ENCODE measurements at regions not wholly inside any gene's neighbourhood (a gene's known extent, or its start where the extent isn't known, plus 50 kb on each side); places are given as distances from the start of the nearest gene placed in this dataset.

DNA sequence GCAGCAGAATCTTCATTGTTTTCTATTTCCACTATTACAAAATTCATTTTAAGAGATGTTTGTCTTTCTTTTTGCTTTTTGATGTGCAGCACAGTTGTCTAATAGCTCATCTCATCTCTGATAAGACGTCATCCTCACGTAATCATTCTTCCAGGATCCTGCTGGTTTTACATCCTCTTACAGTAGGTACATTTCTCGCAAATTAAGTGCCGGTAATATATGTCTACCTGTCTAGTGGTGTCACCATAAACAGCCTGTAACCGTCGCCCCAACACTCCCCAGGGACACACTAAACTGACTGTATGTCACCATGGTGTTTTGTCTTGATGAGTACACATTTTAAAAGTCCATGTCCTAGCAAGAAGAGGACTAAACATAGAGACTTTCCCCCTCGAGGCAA is 94.5 kb upstream of the VSTM2B start:
- ATAC-seq: no peak

DNA sequence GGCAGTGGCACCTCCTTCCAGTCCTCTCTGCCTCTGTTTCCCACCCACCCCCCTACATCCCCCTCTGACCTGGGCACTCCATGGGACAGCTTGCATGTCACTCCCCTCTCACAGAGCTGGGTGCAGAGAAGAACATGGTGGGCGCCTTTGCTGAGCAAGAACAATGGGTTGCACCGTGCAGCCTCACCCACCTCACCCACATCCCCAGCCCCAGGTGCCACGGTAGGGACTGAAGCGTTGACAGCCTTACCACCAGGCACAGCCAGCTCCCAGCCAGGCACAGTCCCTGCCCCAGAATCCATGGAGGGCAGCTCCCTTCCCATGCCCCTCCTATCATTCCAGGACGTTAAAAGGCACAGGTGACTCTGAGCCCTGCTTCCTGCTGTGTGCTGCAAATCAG is 93.1 kb upstream of the VSTM2B start:
- ATAC-seq (no peak), DNase-seq (no peak)
- intact Hi-C loops (cut with DNase I): no loop called here
- H3K27me3 ChIP-seq (ENCODE audit: low read depth): peaks cover 8% of the 10 kb centered on the region
- no peak overlapping the region for H3K4me3 ChIP-seq
- no peak overlapping the region for H3K27ac ChIP-seq
- TF ChIP-seq, protein P1, sequence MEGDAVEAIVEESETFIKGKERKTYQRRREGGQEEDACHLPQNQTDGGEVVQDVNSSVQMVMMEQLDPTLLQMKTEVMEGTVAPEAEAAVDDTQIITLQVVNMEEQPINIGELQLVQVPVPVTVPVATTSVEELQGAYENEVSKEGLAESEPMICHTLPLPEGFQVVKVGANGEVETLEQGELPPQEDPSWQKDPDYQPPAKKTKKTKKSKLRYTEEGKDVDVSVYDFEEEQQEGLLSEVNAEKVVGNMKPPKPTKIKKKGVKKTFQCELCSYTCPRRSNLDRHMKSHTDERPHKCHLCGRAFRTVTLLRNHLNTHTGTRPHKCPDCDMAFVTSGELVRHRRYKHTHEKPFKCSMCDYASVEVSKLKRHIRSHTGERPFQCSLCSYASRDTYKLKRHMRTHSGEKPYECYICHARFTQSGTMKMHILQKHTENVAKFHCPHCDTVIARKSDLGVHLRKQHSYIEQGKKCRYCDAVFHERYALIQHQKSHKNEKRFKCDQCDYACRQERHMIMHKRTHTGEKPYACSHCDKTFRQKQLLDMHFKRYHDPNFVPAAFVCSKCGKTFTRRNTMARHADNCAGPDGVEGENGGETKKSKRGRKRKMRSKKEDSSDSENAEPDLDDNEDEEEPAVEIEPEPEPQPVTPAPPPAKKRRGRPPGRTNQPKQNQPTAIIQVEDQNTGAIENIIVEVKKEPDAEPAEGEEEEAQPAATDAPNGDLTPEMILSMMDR (IDR thresholded peaks at IDR 0.05): no peak
- H3K36me3 ChIP-seq: no peaks in the 10 kb centered on the region
- no peaks in the 10 kb centered on the region for H3K4me1 ChIP-seq
- no peaks in the 10 kb centered on the region for H3K9me3 ChIP-seq

More for the DNA sequence above, 94.5 kb upstream of the VSTM2B start:
- no peak for DNase-seq
- no peaks in the 10 kb centered on the region for H3K4me1 ChIP-seq
- H3K27me3 ChIP-seq (ENCODE audit: low read depth): peaks cover 8% of the 10 kb centered on the region
- intact Hi-C loops (cut with DNase I): no loop called here
- no peaks in the 10 kb centered on the region for H3K9me3 ChIP-seq
- TF ChIP-seq, protein P1 (IDR thresholded peaks at IDR 0.05): no peak
- no peak overlapping the region for H3K4me3 ChIP-seq
- no peak overlapping the region for H3K27ac ChIP-seq
- H3K36me3 ChIP-seq: no peaks in the 10 kb centered on the region

DNA sequence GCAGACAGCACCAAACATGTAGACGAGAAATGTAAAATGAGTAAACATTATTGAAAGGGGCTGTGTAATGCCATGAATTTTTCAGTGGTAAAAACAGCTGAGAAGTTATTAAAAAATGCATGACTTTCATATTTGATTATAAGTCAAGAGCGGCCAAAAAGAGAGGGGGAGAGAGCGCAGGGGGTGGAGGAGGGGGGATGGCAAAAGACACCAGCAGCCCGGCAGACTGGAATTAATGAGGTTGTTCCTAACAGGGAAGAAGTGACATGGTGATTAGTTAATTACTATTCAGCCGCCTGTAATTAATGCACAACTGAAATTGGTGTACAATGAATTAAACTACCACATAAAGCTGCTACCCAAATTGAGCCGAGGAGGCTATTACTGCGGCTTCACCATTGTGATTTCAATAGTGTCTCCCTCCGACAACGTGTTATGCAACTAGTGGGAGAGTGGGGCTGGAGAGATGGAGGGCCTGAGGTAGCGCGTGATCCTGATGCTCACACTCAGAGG is 89.1 kb upstream of the VSTM2B start:
- intact Hi-C loops (cut with DNase I): no loop called here
- Histone ChIP-seq H3K36me3 (no peaks in the 10 kb centered on the region), H3K27ac (no peak overlapping the region), H3K27me3 (ENCODE audit: low read depth) (peaks cover 5% of the 10 kb centered on the region), H3K4me1 (no peaks in the 10 kb centered on the region), H3K4me3 (no peak overlapping the region), H3K9me3 (no peaks in the 10 kb centered on the region)
- TF ChIP-seq, protein P1 (IDR thresholded peaks at IDR 0.05): no peak
- ATAC-seq (no peak), DNase-seq (no peak)

DNA sequence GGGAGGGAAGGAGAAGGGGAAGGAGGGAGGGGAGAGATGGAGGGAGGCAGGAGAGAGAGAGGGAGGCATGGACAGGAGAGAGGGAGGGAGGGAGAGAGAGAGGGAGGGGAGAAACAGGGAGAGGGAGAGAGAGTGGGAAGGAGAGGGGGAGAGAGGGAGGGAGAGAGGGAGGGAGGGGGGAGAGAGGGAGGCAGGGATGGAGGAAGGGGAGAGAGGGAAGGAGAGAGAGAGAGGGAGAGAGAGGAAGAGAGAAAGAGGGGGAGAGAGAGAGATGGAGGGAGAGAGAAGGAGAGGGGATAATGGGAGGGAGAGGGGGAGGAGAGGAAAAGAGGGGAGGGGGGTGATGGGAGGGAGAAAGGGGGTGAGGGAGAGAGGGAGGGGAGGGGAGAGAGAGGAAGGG is 86.8 kb upstream of the VSTM2B start:
- intact Hi-C loops (cut with DNase I): no loop called here
- Histone ChIP-seq H3K27ac (no peak overlapping the region), H3K9me3 (no peaks in the 10 kb centered on the region), H3K4me1 (no peaks in the 10 kb centered on the region), H3K36me3 (no peaks in the 10 kb centered on the region), H3K4me3 (no peak overlapping the region), H3K27me3 (ENCODE audit: low read depth) (no peaks in the 10 kb centered on the region)
- no peak for ATAC-seq
- TF ChIP-seq, protein P1 (IDR thresholded peaks at IDR 0.05): no peak
- DNase-seq: no peak

DNA sequence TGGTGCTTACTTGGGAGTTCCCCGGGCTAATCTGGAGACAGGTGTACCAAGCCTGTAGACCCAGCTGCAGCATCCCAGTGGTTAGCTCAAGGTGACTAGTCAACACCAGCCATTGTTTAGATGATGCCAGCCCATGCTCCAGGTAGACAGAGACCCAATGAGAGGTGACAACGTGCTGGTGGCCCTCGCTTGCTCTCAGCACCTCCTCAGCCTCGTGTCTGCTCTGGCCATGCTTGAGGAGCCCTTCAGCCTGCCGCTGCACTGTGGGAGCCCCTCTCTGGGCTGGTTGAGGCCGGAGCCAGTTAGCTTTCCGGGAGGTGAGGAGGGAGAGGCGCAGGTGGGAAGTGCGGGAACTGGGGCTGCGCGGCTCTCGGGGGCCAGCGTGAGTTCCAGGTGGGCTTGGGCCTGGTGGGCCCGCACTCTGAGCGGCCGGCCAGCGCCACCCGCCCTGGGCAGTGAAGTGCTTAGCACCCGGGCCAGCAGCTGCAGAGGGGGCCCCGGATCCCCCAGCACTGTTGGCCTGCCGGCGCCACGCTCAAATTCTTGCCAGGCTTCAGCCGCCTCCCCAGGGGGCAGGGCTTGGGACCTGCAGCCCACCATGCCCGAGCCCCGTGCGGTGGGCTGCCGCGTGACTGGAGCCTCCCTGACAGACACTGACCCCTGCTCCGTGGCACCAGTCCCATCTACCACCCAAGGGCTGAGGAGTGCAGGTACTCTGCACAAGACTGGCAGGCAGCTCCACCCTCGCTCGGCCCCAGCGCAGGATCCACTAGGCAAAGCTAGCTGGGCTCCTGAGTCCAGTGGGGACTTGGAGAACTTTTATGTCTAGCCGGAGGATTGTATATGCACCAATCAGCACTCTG is 85.9 kb upstream of the VSTM2B start:
- H3K27ac ChIP-seq: no peak overlapping the region
- H3K4me3 ChIP-seq: no peak overlapping the region
- intact Hi-C loops (cut with DNase I): no loop called here
- DNase-seq (no peak), ATAC-seq (no peak)
- no peaks in the 10 kb centered on the region for H3K27me3 ChIP-seq (ENCODE audit: low read depth)
- no peaks in the 10 kb centered on the region for H3K4me1 ChIP-seq
- H3K9me3 ChIP-seq: no peaks in the 10 kb centered on the region
- TF ChIP-seq, protein P1 (IDR thresholded peaks at IDR 0.05): no peak
- no peaks in the 10 kb centered on the region for H3K36me3 ChIP-seq
